Ovary (tissue), 3 donors: ENCODE measurements at regions not wholly inside any gene's neighbourhood (a gene's known extent, or its start where the extent isn't known, plus 50 kb on each side); places are given as distances from the start of the nearest gene placed in this dataset.

Source experiments
- EP300 ChIP-seq: sonication (generic); formaldehyde crosslinking; IDR thresholded peaks from one replicate; pipeline ENCODE4 v1.6.1; 2017; ENCODE audit warnings: antibody characterized with exemption
- POLR2A ChIP-seq: fragments of 450-650 bp; IDR thresholded peaks from one replicate; pipeline ENCODE4 v1.6.1; 2017; ENCODE audit warnings: antibody characterized with exemption, mild to moderate bottlenecking, moderate library complexity
- TF ChIP-seq, protein P1 (sequence below), 3 donors: fragments of 450-650 bp in 2 of 3; fragments of 200-600 bp in 1 of 3; IDR thresholded peaks; one replicate each; pipeline versions ENCODE4 v1.5.1 to v1.8.0; 2016 to 2022; ENCODE audit warnings: antibody characterized with exemption in 3 of 3, mild to moderate bottlenecking in 1 of 3
- donor health status: DM: no; HTN: no; CAD: no.

DNA sequence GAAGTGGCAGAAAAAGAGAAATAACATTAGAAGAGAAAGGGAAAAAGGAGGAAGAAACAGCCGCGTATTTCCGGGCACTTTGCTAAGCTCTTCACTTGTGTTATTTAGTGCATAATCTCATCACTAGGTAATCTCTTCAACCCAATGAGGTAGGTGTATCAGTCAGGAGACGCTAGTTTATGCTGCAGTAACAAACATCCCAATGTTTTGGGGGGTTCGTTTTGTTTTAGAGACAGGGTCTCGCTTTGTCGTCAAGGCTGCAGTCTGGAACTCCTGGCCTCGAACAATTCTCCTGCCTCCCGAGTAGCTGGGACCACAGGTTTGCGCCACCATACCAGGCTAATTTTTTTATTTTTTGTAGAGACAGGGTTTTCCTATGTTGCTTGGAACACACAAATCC, 61.7 kb downstream of the ZFP36L2 start:
- TF ChIP-seq EP300 (no peak), POLR2A (no peak)
- TF ChIP-seq, protein P1, sequence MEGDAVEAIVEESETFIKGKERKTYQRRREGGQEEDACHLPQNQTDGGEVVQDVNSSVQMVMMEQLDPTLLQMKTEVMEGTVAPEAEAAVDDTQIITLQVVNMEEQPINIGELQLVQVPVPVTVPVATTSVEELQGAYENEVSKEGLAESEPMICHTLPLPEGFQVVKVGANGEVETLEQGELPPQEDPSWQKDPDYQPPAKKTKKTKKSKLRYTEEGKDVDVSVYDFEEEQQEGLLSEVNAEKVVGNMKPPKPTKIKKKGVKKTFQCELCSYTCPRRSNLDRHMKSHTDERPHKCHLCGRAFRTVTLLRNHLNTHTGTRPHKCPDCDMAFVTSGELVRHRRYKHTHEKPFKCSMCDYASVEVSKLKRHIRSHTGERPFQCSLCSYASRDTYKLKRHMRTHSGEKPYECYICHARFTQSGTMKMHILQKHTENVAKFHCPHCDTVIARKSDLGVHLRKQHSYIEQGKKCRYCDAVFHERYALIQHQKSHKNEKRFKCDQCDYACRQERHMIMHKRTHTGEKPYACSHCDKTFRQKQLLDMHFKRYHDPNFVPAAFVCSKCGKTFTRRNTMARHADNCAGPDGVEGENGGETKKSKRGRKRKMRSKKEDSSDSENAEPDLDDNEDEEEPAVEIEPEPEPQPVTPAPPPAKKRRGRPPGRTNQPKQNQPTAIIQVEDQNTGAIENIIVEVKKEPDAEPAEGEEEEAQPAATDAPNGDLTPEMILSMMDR (IDR thresholded peaks at IDR 0.05): no peak
